ENCODE measurements at regions not wholly inside any gene's neighbourhood (a gene's known extent, or its start where the extent isn't known, plus 50 kb on each side); places are given as distances from the start of the nearest gene placed in this dataset.
"Not testable (repeated sequence)": the region's sequence is repeated elsewhere in the genome, so short reads cannot be mapped to it uniquely, and the experiment has no call there.

DNA sequence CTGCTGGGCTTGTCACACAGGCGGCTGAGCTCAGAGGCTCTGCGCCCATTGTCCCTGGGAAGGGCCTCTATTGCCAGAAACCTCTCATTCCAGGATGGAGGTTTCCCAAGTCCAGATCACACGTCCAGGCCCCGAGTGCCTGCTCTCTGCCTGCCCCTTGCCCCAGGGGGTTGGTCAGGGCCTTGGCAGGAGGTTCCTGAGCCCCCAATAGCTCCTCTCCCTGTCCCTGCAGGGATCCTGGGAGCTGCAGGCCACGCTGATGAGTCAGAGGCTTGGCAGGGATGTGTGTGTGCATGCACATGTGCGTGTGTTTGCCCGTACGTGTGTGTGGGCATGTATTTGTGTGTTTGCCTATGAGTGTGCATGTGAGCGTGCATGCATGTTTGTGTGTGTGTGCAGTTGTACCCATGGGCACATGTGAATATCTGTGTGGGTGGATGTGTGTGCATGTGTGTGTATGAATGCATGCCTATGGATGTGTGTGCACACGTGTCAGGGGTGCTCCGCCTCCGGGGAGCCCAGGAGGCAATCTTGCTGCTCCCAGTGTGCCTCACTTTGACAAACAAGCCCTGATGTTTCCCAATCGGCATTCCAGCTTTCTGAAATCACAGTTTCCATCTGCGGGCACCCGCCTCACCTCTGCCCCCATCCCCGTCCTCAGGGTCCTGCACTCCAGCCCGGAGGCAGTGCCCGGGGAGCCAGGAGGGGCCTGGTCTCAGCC lies 98.4 kb upstream of the GSE1 start:
- no peak for DNase-seq

DNA sequence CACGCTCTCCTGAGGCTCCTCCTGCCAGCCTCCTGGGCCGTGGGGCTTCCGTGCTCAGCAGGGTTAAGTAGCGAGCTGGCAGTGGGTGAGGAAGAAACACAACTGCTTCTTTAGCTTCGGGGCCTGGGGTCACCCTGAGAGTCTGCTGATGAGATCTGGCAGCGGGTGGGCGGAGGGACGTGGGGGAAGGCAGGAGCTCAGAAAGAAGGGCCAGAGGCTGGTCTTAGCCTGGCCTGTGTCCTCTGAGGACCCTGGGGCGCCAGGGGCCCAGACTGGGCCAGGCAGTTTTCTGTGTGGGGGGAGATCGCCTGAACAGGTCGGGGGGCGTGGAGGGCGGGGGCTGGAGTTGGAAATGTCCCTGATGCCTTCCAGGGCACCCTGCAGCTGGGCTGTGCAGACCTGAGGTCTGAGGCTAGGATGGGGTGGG lies 97.8 kb upstream of the GSE1 start:
- H3K27me3 Mint-ChIP-seq, result peaks cover 11% of the 10 kb centered on the region
- CTCF ChIA-PET, result no interaction called here
- no peaks in the 10 kb centered on the region for H3K36me3 Mint-ChIP-seq
- H3K4me3 Mint-ChIP-seq, result no peak overlapping the region
- no peak overlapping the region for H3K27ac Mint-ChIP-seq
- no peak for DNase-seq
- peaks cover 2% of the 10 kb centered on the region for H3K9me3 Mint-ChIP-seq
- H3K4me1 Mint-ChIP-seq, result no peaks in the 10 kb centered on the region

More for the DNA sequence above, 98.4 kb upstream of the GSE1 start:
- Mint-ChIP-seq H3K27ac (no peak overlapping the region), H3K4me3 (no peak overlapping the region), H3K4me1 (no peaks in the 10 kb centered on the region), H3K9me3 (peaks cover 2% of the 10 kb centered on the region), H3K36me3 (no peaks in the 10 kb centered on the region), H3K27me3 (peaks cover 13% of the 10 kb centered on the region)
- CTCF ChIA-PET, result no interaction called here

DNA sequence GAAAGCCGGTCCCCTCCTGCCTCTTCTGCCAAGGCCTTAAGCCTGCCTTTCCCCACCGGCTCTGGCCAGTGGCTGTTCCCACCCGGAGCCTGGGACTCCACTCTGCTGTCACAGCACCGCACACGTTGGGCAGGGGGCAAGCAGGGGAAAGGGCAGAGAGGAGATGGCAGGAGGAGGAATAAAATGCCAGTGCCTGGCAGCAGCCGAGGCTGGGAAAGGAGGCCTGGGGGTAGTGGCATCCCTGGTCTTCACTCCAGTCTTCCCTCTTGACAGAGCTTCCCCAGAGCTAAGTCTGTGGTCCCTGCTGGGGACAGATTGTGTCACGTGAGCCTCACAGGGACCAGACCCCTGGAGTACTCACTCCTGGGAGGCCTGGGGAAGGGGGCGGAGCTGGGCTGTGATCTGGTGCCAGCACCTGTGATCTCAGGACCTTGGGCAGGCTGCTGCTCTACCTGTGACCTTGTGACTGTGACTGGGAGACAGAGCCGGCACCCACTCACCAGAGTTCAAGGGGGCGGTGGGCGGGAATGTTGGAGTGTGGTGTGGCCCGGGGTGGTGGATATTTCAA lies 97.2 kb upstream of the GSE1 start:
- DNase-seq, result no peak
- H3K9me3 Mint-ChIP-seq, result peaks cover 2% of the 10 kb centered on the region
- CTCF ChIA-PET, result no interaction called here
- no peak overlapping the region for H3K27ac Mint-ChIP-seq
- no peak overlapping the region for H3K4me3 Mint-ChIP-seq
- H3K36me3 Mint-ChIP-seq, result no peaks in the 10 kb centered on the region
- H3K4me1 Mint-ChIP-seq, result no peaks in the 10 kb centered on the region
- peaks cover 5% of the 10 kb centered on the region for H3K27me3 Mint-ChIP-seq

DNA sequence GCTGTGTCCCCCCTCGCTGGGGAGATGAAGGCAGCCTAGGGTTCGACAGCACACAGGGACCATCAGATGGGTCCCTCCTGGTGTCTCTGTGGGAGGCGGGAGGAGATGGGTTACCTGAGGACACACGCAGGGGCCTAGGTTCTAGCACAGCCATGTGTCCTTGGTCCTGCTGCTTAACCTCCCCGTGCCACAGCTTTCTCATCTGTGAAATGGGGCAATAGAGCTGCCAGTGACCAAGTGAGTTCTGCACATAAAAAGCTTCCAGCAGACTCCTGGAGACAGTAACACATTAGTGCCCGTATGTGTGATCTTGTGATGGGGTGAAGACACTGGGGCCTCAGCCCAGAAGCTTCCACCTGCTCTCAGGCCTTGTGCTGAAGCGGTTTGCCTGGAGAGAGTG lies 96.0 kb upstream of the GSE1 start:
- H3K4me3 Mint-ChIP-seq, result no peak overlapping the region
- no peak for DNase-seq
- peaks cover 2% of the 10 kb centered on the region for H3K9me3 Mint-ChIP-seq
- peaks cover 4% of the 10 kb centered on the region for H3K27me3 Mint-ChIP-seq
- CTCF ChIA-PET, result interaction anchor here (1.0 kb wide), 1 partner anchor 11 kb away, joined by 3 read pairs; no protein-coding TSS in a partner anchor
- H3K36me3 Mint-ChIP-seq, result no peaks in the 10 kb centered on the region
- H3K4me1 Mint-ChIP-seq, result no peaks in the 10 kb centered on the region
- H3K27ac Mint-ChIP-seq, result no peak overlapping the region

DNA sequence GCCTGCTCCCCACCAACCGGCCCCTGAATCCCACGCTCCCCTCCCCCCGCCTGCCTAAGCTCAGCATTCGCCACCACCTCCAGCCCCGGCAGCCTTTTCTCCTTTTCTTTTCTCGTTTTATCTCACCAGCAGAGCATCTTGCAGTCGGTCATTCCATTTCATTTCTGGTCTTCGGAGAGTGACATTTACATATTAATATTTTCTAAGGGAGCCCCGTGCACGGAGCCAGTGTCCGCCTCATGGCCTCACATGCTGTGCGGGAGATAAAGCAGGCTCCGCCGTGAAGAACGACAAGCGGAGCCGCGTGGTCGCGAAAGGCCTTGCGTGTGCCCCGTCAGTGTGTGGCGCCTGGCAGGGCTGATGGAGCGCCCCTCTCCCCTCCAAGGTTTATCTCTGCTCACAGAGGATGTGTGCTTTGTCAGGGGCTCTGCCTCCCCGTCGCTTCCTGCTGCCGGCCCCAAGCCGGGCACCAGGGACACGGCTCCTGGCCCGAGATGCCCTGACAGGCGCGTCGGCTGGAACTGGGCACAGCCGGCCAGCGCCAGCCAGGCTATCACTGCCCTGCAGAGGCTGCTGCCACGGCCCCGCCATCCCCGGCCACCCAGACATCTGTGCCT lies 95.5 kb upstream of the GSE1 start:
- H3K4me1 Mint-ChIP-seq, result no peaks in the 10 kb centered on the region
- H3K4me3 Mint-ChIP-seq, result no peak overlapping the region
- H3K27me3 Mint-ChIP-seq, result peaks cover 4% of the 10 kb centered on the region
- no peak overlapping the region for H3K27ac Mint-ChIP-seq
- peaks cover 2% of the 10 kb centered on the region for H3K9me3 Mint-ChIP-seq
- CTCF ChIA-PET, result interaction anchor here (1.0 kb wide), 1 partner anchor 11 kb away, joined by 3 read pairs; no protein-coding TSS in a partner anchor
- H3K36me3 Mint-ChIP-seq, result no peaks in the 10 kb centered on the region
- DNase-seq, result no peak

DNA sequence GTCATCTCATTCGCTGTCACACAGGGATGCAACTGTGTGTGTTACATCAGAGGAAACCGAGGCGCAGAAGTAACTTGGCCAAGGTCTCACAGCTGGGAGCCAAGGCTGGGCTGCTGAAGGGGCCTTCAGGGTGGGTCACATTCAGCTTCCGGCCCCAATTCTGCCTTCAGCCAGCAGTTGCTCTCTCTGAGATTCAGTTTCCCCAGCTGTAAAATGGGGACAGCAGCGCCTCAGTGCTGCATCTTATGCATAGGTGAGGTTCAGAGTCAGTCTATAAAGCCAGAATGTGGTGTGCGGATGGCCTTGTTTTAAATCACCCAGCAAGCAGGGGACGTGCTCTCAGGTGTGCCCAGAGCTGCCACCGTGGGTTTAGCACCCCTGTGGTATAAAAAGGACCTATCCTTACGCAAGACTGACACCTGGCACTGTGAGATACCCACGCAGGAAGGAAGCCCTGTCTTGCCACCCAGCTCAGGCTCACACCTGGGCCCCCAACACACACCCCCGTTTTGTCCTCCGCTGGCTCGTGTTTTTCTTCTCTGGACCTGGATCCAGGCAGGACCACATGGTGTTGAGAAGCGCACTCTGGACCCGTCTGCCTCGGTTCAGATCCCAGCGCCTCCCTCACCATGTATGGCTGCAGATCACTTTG lies 94.6 kb upstream of the GSE1 start:
- H3K27me3 Mint-ChIP-seq, result no peaks in the 10 kb centered on the region
- no peak overlapping the region for H3K4me3 Mint-ChIP-seq
- no peaks in the 10 kb centered on the region for H3K4me1 Mint-ChIP-seq
- H3K9me3 Mint-ChIP-seq, result peaks cover 2% of the 10 kb centered on the region
- CTCF ChIA-PET, result no interaction called here
- no peaks in the 10 kb centered on the region for H3K36me3 Mint-ChIP-seq
- H3K27ac Mint-ChIP-seq, result no peak overlapping the region
- no peak for DNase-seq

DNA sequence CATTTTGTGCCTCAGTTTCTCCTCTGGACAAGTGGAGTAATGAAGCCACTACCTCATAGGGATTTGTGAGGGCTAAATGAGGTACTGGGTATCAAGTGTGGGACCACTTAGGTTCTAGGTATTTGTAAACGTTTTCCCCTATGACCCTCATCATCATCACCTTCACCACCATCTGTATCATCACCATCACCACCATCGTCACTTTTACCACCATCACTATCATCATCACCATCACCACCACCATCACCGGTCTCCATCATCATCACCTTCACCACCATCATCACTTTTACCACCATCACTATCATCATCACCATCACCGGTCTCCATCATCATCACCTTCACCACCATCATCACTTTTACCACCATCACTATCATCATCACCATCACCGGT lies 94.1 kb upstream of the GSE1 start:
- H3K27me3 Mint-ChIP-seq, DNase-seq, H3K36me3 Mint-ChIP-seq, H3K4me3 Mint-ChIP-seq, CTCF ChIA-PET, H3K9me3 Mint-ChIP-seq, H3K4me1 Mint-ChIP-seq, H3K27ac Mint-ChIP-seq: not testable (repeated sequence)

DNA sequence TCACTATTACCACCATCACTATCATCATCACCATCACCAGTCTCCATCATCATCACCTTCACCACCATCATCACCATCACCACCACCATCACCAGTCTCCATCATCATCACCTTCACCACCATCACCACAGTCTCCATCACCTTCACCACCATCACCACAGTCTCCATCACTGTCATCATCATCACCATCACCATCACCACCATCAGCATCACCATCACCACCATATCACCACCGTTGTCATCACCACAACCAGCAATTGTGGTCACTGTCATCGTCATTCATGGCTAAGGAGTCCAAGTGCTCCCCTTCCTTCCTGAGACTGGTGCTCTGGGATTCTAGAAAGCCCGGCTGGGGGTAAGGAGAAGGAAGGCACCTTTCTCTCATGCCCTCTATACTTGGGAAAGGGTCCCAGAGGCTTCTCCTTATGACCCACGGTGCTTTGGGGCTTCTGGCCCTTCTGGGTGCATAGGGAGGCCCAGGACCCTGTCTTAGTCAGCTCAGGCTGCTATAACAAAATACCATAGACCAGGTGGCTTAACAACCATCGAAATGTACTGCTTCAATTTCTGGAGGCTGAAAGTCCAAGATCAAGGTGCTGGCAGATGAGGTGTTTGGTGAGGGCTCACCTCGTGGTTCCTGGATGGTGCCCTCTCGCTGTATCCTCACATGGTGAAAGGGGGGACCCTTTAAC lies 93.4 kb upstream of the GSE1 start:
- CTCF ChIA-PET, result no interaction called here
- no peaks in the 10 kb centered on the region for H3K36me3 Mint-ChIP-seq
- no peak overlapping the region for H3K4me3 Mint-ChIP-seq
- no peaks in the 10 kb centered on the region for H3K4me1 Mint-ChIP-seq
- H3K27ac Mint-ChIP-seq, result no peak overlapping the region
- DNase-seq, result no peak
- no peaks in the 10 kb centered on the region for H3K27me3 Mint-ChIP-seq
- H3K9me3 Mint-ChIP-seq, result peaks cover 2% of the 10 kb centered on the region

DNA sequence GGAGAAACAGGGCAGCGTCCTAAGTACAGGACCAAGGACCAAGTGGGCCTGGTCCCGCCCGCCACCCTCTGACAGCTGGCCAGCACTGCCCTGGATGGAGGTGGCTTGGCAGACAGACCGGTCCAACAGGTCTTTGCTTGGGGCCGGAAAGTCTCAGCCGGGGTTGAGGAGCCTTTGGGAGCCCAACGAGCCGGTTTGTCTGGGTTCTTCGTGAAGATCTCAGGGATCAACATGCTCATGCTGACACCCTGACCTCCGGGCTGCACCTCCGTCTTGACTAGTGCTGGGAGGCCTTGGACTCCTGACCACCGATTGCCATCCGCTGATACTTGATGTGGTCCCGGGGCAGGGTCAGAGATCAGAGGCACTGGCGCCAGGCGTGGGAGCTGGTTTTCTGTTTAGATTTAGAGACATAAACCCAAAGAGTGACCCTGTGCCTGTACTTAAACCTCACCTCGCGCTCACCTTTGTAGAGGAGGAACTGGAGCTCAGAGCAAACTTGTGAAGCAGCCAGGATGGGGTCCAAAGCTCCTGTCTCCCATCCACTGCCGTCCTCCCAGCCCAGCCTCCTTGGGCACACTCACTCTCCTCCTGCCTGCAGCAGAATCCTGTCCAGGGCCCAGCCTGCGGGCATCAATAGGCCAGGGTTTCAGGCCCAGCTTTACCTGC lies 92.1 kb upstream of the GSE1 start:
- H3K9me3 Mint-ChIP-seq, result peaks cover 2% of the 10 kb centered on the region
- no peaks in the 10 kb centered on the region for H3K4me1 Mint-ChIP-seq
- no peak for DNase-seq
- no peaks in the 10 kb centered on the region for H3K36me3 Mint-ChIP-seq
- H3K4me3 Mint-ChIP-seq, result no peak overlapping the region
- CTCF ChIA-PET, result no interaction called here
- H3K27me3 Mint-ChIP-seq, result no peaks in the 10 kb centered on the region
- no peak overlapping the region for H3K27ac Mint-ChIP-seq

DNA sequence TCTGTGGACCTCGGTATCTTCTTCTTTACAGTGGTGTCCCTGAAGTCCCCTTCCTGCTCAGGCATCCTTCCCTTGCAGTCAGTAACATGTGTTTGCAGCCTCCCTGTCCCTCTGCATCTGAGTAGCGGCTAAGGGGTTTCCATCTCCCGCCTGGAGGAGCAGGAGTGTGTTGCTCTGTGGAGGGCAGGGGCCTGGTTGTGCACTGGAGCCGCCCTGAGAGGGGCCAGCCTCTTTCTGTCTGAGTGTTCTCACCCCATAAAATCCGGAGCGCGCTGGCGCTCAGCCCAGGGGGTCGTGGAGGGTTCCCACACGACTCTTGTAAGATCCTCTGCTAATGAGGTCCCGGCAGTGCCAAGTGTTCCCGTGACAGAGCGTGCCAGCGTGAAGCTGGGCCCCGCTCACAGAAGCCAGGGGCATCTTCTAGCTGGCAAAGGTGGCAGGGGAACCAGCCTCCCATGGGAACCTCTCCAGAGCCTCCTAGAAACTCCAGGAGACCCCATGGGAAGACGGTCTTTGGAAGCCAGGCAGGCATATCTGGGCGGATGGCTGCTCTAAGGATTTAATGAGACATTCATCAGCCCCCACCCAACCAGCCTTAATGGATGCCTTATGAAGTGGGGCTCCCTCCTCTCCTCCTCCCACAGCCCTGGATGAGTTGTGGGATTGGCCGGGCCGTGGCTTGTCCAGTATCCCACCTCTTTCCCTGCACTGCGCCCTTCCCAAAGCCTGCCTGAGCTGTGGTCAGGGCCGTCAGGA lies 91.4 kb upstream of the GSE1 start:
- H3K9me3 Mint-ChIP-seq, result peaks cover 2% of the 10 kb centered on the region
- H3K4me3 Mint-ChIP-seq, result no peak overlapping the region
- H3K27me3 Mint-ChIP-seq, result no peaks in the 10 kb centered on the region
- H3K36me3 Mint-ChIP-seq, result no peaks in the 10 kb centered on the region
- no peak overlapping the region for H3K27ac Mint-ChIP-seq
- DNase-seq, result no peak
- CTCF ChIA-PET, result no interaction called here
- no peaks in the 10 kb centered on the region for H3K4me1 Mint-ChIP-seq

DNA sequence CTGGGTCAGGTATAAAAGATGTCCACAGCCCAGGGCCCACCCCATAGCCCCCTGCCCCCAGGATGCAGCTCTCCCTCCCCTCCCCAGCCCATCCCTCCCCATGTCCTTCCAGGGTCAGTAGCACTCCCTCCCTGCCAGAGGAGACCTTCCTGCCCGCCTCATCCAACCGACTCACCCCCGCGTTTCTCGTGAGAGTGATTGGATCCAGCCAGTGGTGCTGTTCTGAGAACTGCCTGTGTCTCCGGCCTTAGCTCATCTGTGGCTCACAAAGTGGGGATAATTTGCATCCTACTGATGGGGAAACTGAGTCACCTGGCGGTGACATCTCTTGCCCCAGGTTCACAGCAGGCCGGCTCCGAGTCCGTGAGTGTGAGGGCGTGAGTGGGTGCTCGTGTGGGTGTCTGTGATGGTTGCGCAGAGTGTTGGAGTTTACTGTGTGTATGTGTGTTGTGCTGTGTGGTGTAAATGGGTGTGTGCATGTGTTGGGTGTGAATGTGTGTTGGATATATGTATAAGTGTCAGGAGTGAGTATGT lies 90.7 kb upstream of the GSE1 start:
- no peak overlapping the region for H3K27ac Mint-ChIP-seq
- no peaks in the 10 kb centered on the region for H3K27me3 Mint-ChIP-seq
- no peaks in the 10 kb centered on the region for H3K36me3 Mint-ChIP-seq
- DNase-seq, result no peak
- H3K4me1 Mint-ChIP-seq, result no peaks in the 10 kb centered on the region
- H3K9me3 Mint-ChIP-seq, result peaks cover 2% of the 10 kb centered on the region
- H3K4me3 Mint-ChIP-seq, result no peak overlapping the region
- CTCF ChIA-PET, result no interaction called here

DNA sequence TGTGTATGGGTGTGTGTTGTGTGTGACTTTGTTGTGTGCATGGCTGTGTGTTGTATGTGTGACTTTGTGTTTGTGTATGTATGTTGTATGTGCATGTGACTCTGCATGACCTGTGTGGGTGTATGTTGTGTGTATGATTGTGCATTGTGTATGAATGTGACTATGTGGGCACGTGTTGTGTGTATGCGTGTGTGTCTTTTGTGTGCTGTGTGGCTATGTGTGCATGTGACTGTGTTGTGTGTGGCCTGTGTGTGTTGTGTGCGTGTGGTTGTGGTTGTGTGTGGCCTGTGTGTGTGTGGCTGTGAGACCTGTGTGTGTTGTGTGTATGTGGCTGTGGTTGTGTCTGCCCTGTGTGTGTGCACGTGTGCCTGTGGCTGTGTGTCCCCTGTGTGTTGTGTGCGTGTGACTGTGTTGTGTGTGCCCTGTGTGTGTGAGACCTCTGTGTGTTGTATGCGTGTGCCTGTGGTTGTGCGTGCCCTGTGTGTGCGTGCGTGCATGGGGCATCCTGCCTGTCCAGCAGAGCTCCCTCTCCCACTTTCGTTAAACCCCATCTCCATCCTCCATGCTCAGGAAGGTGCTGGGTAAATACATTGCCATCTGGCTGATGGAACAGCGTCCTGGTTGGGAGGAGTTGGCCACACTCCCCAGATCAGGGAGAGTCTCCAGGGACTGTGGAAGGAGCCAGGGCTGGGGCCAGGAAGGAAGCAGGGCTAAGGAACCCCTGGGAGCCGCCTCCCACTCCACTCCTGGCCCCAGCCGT lies 90.1 kb upstream of the GSE1 start:
- Mint-ChIP-seq H3K4me1 (no peaks in the 10 kb centered on the region), H3K4me3 (no peak overlapping the region), H3K36me3 (no peaks in the 10 kb centered on the region), H3K9me3 (peaks cover 2% of the 10 kb centered on the region), H3K27me3 (no peaks in the 10 kb centered on the region), H3K27ac (no peak overlapping the region)
- DNase-seq, result no peak
- CTCF ChIA-PET, result no interaction called here
